ENCODE measurements at regions not wholly inside any gene's neighbourhood (a gene's known extent, or its start where the extent isn't known, plus 50 kb on each side); places are given as distances from the start of the nearest gene placed in this dataset.
"Not testable (repeated sequence)": the region's sequence is repeated elsewhere in the genome, so short reads cannot be mapped to it uniquely, and the experiment has no call there.

- Histone ChIP-seq H3K4me3 (no peak overlapping the region), H3K9me3 (replicated peaks in 1 of 11) (peaks cover 13 to 29% (median 22%) of the 10 kb centered on the region in 11 experiments), H3K27me3 (no peaks in the 10 kb centered on the region), H3K4me2 (peak overlapping the region in 2 of 11 experiments; percentile 12 to 14; a peak in 1 of 22 replicates), H4K20me1 (no peaks in the 10 kb centered on the region), H3K27ac (no peak overlapping the region; a peak in 2 of 22 replicates), H3K4me1 (peaks cover 12 to 49% (median 24%) of the 10 kb centered on the region in 10 experiments), H3K9ac (no peak overlapping the region), H3K36me3 (peaks cover 0 to 13% (median 0%) of the 10 kb centered on the region in 11 experiments; a peak in 2 of 22 replicates)
- no peak for TF ChIP-seq Cebpa-rat (IDR thresholded peaks at IDR 0.05)
These were observed 173.4 kb downstream of the NDUFS4 start for GRCh38 chr5:53733853-53734252.

GRCh38 chr5:53738105-53738504 lies 177.7 kb downstream of the NDUFS4 start:
- H4K20me1 ChIP-seq, result no peaks in the 10 kb centered on the region
- no peaks in the 10 kb centered on the region for H3K27me3 ChIP-seq
- no peak overlapping the region for H3K4me2 ChIP-seq
- no peak for TF ChIP-seq Cebpa-rat (IDR thresholded peaks at IDR 0.05)
- H3K36me3 ChIP-seq, result no peaks in the 10 kb centered on the region
- H3K4me1 ChIP-seq, result peaks cover 0 to 18% (median 6%) of the 10 kb centered on the region in 10 experiments; a peak in 7 of 20 replicates
- H3K9me3 ChIP-seq (replicated peaks in 1 of 11), result peaks cover 3 to 25% (median 17%) of the 10 kb centered on the region in 11 experiments; a peak in 14 of 22 replicates
- H3K9ac ChIP-seq, result no peak overlapping the region
- no peak overlapping the region for H3K4me3 ChIP-seq
- H3K27ac ChIP-seq, result no peak overlapping the region

GRCh38 chr5:53739111-53739510 lies 178.7 kb downstream of the NDUFS4 start:
- Histone ChIP-seq H3K4me2 (no peak overlapping the region), H3K27ac (no peak overlapping the region), H4K20me1 (no peaks in the 10 kb centered on the region), H3K9me3 (replicated peaks in 1 of 11) (peaks cover 3 to 24% (median 17%) of the 10 kb centered on the region in 11 experiments; a peak in 14 of 22 replicates), H3K4me1 (peaks cover 0 to 10% (median 6%) of the 10 kb centered on the region in 10 experiments; a peak in 5 of 20 replicates), H3K27me3 (no peaks in the 10 kb centered on the region), H3K36me3 (no peaks in the 10 kb centered on the region), H3K4me3 (no peak overlapping the region), H3K9ac (no peak overlapping the region)
- TF ChIP-seq Cebpa-rat (IDR thresholded peaks at IDR 0.05), result no peak

GRCh38 chr5:53749621-53750020 lies 189.2 kb downstream of the NDUFS4 start:
- no peak overlapping the region for H3K4me2 ChIP-seq
- H3K9me3 ChIP-seq (replicated peaks in 1 of 11), result peaks cover 37 to 52% (median 45%) of the 10 kb centered on the region in 11 experiments
- H4K20me1 ChIP-seq, result no peaks in the 10 kb centered on the region
- no peak overlapping the region for H3K4me3 ChIP-seq
- no peak overlapping the region for H3K27ac ChIP-seq
- TF ChIP-seq Cebpa-rat (IDR thresholded peaks at IDR 0.05), result no peak
- no peaks in the 10 kb centered on the region for H3K27me3 ChIP-seq
- no peaks in the 10 kb centered on the region for H3K4me1 ChIP-seq
- H3K36me3 ChIP-seq, result no peaks in the 10 kb centered on the region
- H3K9ac ChIP-seq, result no peak overlapping the region

- H3K9me3 ChIP-seq (replicated peaks in 1 of 11), result peaks cover 37 to 52% (median 45%) of the 10 kb centered on the region in 11 experiments
- H3K27ac ChIP-seq, H3K9ac ChIP-seq, H3K27me3 ChIP-seq, H3K36me3 ChIP-seq, H3K4me1 ChIP-seq, H4K20me1 ChIP-seq, H3K4me2 ChIP-seq, H3K4me3 ChIP-seq: not testable (repeated sequence)
These were observed 191.8 kb downstream of the NDUFS4 start for GRCh38 chr5:53752282-53752681.

GRCh38 chr5:53766673-53767072 lies 206.2 kb downstream of the NDUFS4 start:
- Histone ChIP-seq H3K4me1 (no peaks in the 10 kb centered on the region), H3K9ac (no peak overlapping the region), H3K9me3 (replicated peaks in 1 of 11) (peaks cover 0 to 24% (median 13%) of the 10 kb centered on the region in 11 experiments; a peak in 17 of 22 replicates), H3K4me2 (no peak overlapping the region), H3K36me3 (no peaks in the 10 kb centered on the region), H3K27me3 (no peaks in the 10 kb centered on the region), H3K4me3 (no peak overlapping the region), H3K27ac (no peak overlapping the region), H4K20me1 (no peaks in the 10 kb centered on the region)
- TF ChIP-seq Cebpa-rat (IDR thresholded peaks at IDR 0.05), result no peak

- TF ChIP-seq Cebpa-rat (IDR thresholded peaks at IDR 0.05), result no peak
- Histone ChIP-seq H4K20me1 (no peaks in the 10 kb centered on the region), H3K27ac (peak overlapping the region in 9 of 11 experiments; percentile 76 to 86 (median 80); a peak in 18 of 22 replicates)
These were observed 217.6 kb downstream of the NDUFS4 start for GRCh38 chr5:53777864-53778618.

GRCh38 chr5:53779541-53779981 lies 219.1 kb downstream of the NDUFS4 start:
- no peaks in the 10 kb centered on the region for H3K9me3 ChIP-seq (replicated peaks in 1 of 11)
- H3K27ac ChIP-seq, result peak overlapping the region in 10 of 11 experiments; percentile 9 to 86 (median 79); a peak in 19 of 22 replicates
- H4K20me1 ChIP-seq, result no peaks in the 10 kb centered on the region
- peak in 7 of 11 experiments; percentile 22 to 76 (median 66); a peak in 9 of 22 replicates for TF ChIP-seq Cebpa-rat (IDR thresholded peaks at IDR 0.05)
- H3K27me3 ChIP-seq, result no peaks in the 10 kb centered on the region
- peak overlapping the region; percentile 49 to 90 (median 77) for H3K4me2 ChIP-seq
- peak overlapping the region in 4 of 10 experiments; percentile 2 to 25 (median 14); a peak in 3 of 20 replicates for H3K4me3 ChIP-seq
- peaks cover 30 to 66% (median 49%) of the 10 kb centered on the region in 10 experiments for H3K4me1 ChIP-seq
- peak overlapping the region in 9 of 11 experiments; percentile 36 to 69 (median 54); a peak in 17 of 22 replicates for H3K9ac ChIP-seq
- no peaks in the 10 kb centered on the region for H3K36me3 ChIP-seq

More at GRCh38 chr5:53777864-53778618, 217.6 kb downstream of the NDUFS4 start:
- H3K36me3 ChIP-seq, result no peaks in the 10 kb centered on the region
- peaks cover 28 to 51% (median 34%) of the 10 kb centered on the region in 10 experiments for H3K4me1 ChIP-seq
- H3K27me3 ChIP-seq, result no peaks in the 10 kb centered on the region
- no peak overlapping the region; a peak in 1 of 20 replicates for H3K4me3 ChIP-seq
- H3K9me3 ChIP-seq (replicated peaks in 1 of 11), result no peaks in the 10 kb centered on the region
- H3K9ac ChIP-seq, result peak overlapping the region in 4 of 11 experiments; percentile 5 to 65 (median 30); a peak in 5 of 22 replicates
- peak overlapping the region; percentile 49 to 90 (median 77) for H3K4me2 ChIP-seq

GRCh38 chr5:53782620-53783019 lies 222.2 kb downstream of the NDUFS4 start:
- Histone ChIP-seq H3K4me1 (peaks cover 51 to 89% (median 77%) of the 10 kb centered on the region in 10 experiments), H3K36me3 (no peaks in the 10 kb centered on the region), H3K27me3 (no peaks in the 10 kb centered on the region), H3K4me2 (peak overlapping the region in 1 of 11 experiments; percentile 24; a peak in 1 of 22 replicates), H4K20me1 (no peaks in the 10 kb centered on the region), H3K4me3 (no peak overlapping the region), H3K9me3 (replicated peaks in 1 of 11) (peaks cover 0 to 4% (median under 1%) of the 10 kb centered on the region in 11 experiments; a peak in 6 of 22 replicates), H3K9ac (no peak overlapping the region), H3K27ac (peak overlapping the region in 2 of 11 experiments; percentile 15 to 85; a peak in 1 of 22 replicates)
- TF ChIP-seq Cebpa-rat (IDR thresholded peaks at IDR 0.05), result no peak
